K562 (cell line): ENCODE measurements at regions not wholly inside any gene's neighbourhood (a gene's known extent, or its start where the extent isn't known, plus 50 kb on each side); places are given as distances from the start of the nearest gene placed in this dataset.

ENCODE experiments used
- ATAC-seq: fragments of 200-7000 bp; cut with Tn5 transposase; 3 replicates; pipeline ENCODE4 v1.9.1; 2020; ENCODE audit warnings: moderate library complexity
- BruUV-seq: library from RNA; stranded (reverse); fragments of 400-500 nt; replicated peaks from 2 replicates; lab custom pipeline; 2021; lab: Mats Ljungman, UMichigan
- CTCF ChIA-PET: fragments of 300-600 bp; formaldehyde crosslinking; extraction: SDS; loops from one replicate; lab custom pipeline; 2021; ENCODE audit warnings: low intra/inter-chr PET ratio; lab: Yijun Ruan, JAX
- POLR2A ChIA-PET: fragments of 300-600, 350-650 bp; sonication (Branson Sonifier 250); formaldehyde crosslinking; extraction: SDS; loops from one replicate; lab custom pipeline; 2021; ENCODE audit warnings: antibody characterized with exemption, inconsistent platforms; lab: Yijun Ruan, JAX
- DNase-seq, 4 experiments: peaks; one replicate each; pipeline versions ENCODE4 v3.0.0 to v3.0.0-alpha.2; 2011 to 2018; ENCODE audit warnings: low spot score in 3 of 4, mixed read lengths in 3 of 4; ENCODE audit errors: extremely low read depth in 1 of 4
- FAIRE-seq: peaks from 2 replicates; lab custom pipeline; 2011; peaks lifted over from hg19 to GRCh38; lab: Jason Lieb, UNC
- H2AFZ ChIP-seq: 2 replicates; pipeline ENCODE4 v1.6.0; 2011; ENCODE audit warnings: low read depth, low read length, control low read depth, inconsistent platforms
- H3K27ac ChIP-seq: fragments of 200-600 bp; 3 replicates; pipeline ENCODE4 v1.8.0; 2011; ENCODE audit warnings: low read depth, mild to moderate bottlenecking, control low read depth, inconsistent platforms, low read length, moderate library complexity, mixed read lengths; ENCODE audit errors: extremely low read depth
- H3K27me3 ChIP-seq, 2 experiments: fragments of 300-600 bp in 1 of 2; 2 replicates in 1 of 2; 3 replicates in 1 of 2; pipeline versions ENCODE4 v1.6.0 to v1.8.0; 2011; ENCODE audit warnings: inconsistent platforms in 2 of 2, low read length in 2 of 2, mild to moderate bottlenecking in 1 of 2, mixed read lengths in 1 of 2, moderate library complexity in 1 of 2; ENCODE audit not compliant: control insufficient read depth in 2 of 2, insufficient read depth in 2 of 2
- H3K36me3 ChIP-seq: fragments of 300-600 bp; 3 replicates; pipeline ENCODE4 v1.8.0; 2011; ENCODE audit warnings: mild to moderate bottlenecking, low read length, inconsistent platforms; ENCODE audit not compliant: control insufficient read depth, insufficient read depth
- H3K4me1 ChIP-seq, 2 experiments: fragments of 200-600 bp in 1 of 2; replicated peaks in 1 of 2; 2 replicates in 1 of 2; 3 replicates in 1 of 2; pipeline versions ENCODE4 v1.5.1 to v1.8.0; 2011; ENCODE audit warnings: inconsistent platforms in 2 of 2, low read length in 2 of 2, mild to moderate bottlenecking in 1 of 2, mixed read lengths in 1 of 2, moderate library complexity in 1 of 2; ENCODE audit not compliant: control insufficient read depth in 2 of 2, insufficient read depth in 2 of 2
- H3K4me2 ChIP-seq: 2 replicates; pipeline ENCODE4 v1.6.1; 2011; ENCODE audit warnings: low read length, control low read depth, inconsistent platforms, mixed read lengths; ENCODE audit not compliant: insufficient read depth
- H3K4me3 ChIP-seq: fragments of 200-600 bp; sonication (generic), shearing (Covaris generic); 2 replicates; pipeline ENCODE4 v1.5.1; 2016; ENCODE audit warnings: control low read depth, inconsistent platforms
- H3K79me2 ChIP-seq: fragments of 200-600 bp; 3 replicates; pipeline ENCODE4 v1.8.0; 2011; ENCODE audit warnings: low read length, inconsistent platforms; ENCODE audit not compliant: control insufficient read depth, insufficient read depth
- H3K9ac ChIP-seq, 2 experiments: 2 replicates each; pipeline versions ENCODE4 v1.6.0 to v1.6.1; 2011; ENCODE audit warnings: low read depth in 2 of 2, low read length in 2 of 2, control low read depth in 1 of 2, inconsistent platforms in 1 of 2, mild to moderate bottlenecking in 1 of 2, mixed read lengths in 1 of 2; ENCODE audit not compliant: insufficient read depth in 1 of 2
- H3K9me1 ChIP-seq: one replicate; pipeline ENCODE4 v1.6.0; 2011; ENCODE audit warnings: inconsistent platforms, mild to moderate bottlenecking, low read length, moderate library complexity; ENCODE audit not compliant: control insufficient read depth, insufficient read depth
- H3K9me3 ChIP-seq: replicated peaks from 2 replicates; pipeline ENCODE4 v1.5.1; 2011; ENCODE audit warnings: low read depth, low read length, inconsistent platforms; ENCODE audit not compliant: control insufficient read depth, insufficient read depth
- H4K20me1 ChIP-seq: replicated peaks from 2 replicates; pipeline ENCODE4 v1.6.1; 2011; ENCODE audit warnings: low read length, inconsistent platforms, mixed read lengths; ENCODE audit not compliant: control insufficient read depth, insufficient read depth
- GTF2F1 ChIP-seq: IDR thresholded peaks from 2 replicates; pipeline ENCODE4 v1.6.1; 2011; ENCODE audit warnings: low read depth, low read length, improper control_type of control experiment
- L3MBTL2 ChIP-seq: fragments of 450-650 bp; IDR thresholded peaks from 2 replicates; pipeline ENCODE4 v1.6.1; 2016; ENCODE audit warnings: mild to moderate bottlenecking, moderate library complexity
- NFIX ChIP-seq: fragments of 250-450 bp; sonication (Bioruptor Pico); IDR thresholded peaks from 2 replicates; pipeline ENCODE4 v1.4.0; 2020; ENCODE audit warnings: low read depth, mild to moderate bottlenecking, moderate library complexity
- SAFB2 ChIP-seq: fragments of 200-400 bp; formaldehyde crosslinking; IDR thresholded peaks from 2 replicates; pipeline ENCODE4 v1.6.1; 2018; ENCODE audit warnings: borderline replicate concordance, low read length, low read depth, moderate library complexity; ENCODE audit not compliant: severe bottlenecking
- TAF7 ChIP-seq: fragments of 450-650 bp; IDR thresholded peaks from 2 replicates; pipeline ENCODE4 v1.6.1; 2016; ENCODE audit warnings: missing genetic modification characterization, missing compliant biosample characterization
- WHSC1 ChIP-seq: IDR thresholded peaks from one replicate; pipeline ENCODE4 v1.6.1; 2012; ENCODE audit warnings: low read length, control low read depth, inconsistent platforms
- ZFP30 ChIP-seq: fragments of 250-450 bp; sonication (Bioruptor Pico); IDR thresholded peaks from 2 replicates; pipeline ENCODE4 v1.8.0; 2022; ENCODE audit warnings: moderate library complexity, mild to moderate bottlenecking, inconsistent platforms, borderline replicate concordance
- ZNF274 ChIP-seq: IDR thresholded peaks from 2 replicates; pipeline ENCODE4 v1.6.1; 2011; ENCODE audit warnings: low read depth, mild to moderate bottlenecking, low read length, moderate library complexity, borderline replicate concordance
- WGBS: fragments of 100-300 bp; shearing (Covaris generic); methylation state at CpG from one replicate; pipeline ENCODE4 v1.1.6; 2016; ENCODE audit warnings: low coverage, mixed read lengths; ENCODE audit not compliant: insufficient coverage; ENCODE audit errors: missing lambda C conversion rate; 5-methylcytosine and 5-hydroxymethylcytosine counted together
- in situ Hi-C: fragments of 300-500 bp; cut with MboI; formaldehyde crosslinking; loops from 4 replicates; pipeline ENCODE4 v1.15.0; 2018; ENCODE audit warnings: inconsistent platforms, mixed read lengths
- intact Hi-C: fragments of 100-400 bp; cut with micrococcal nuclease; formaldehyde crosslinking; loops from 2 replicates; pipeline ENCODE4 v1.14.2; 2022
- TF ChIP-seq, protein P1 (sequence below): IDR thresholded peaks from 2 replicates; pipeline ENCODE4 v1.6.1; 2011; ENCODE audit warnings: borderline replicate concordance, low read depth, mild to moderate bottlenecking, moderate library complexity, low read length; ENCODE audit not compliant: insufficient read depth, poor library complexity, severe bottlenecking
- TF ChIP-seq, protein P2 (sequence below): fragments of 450-650 bp; IDR thresholded peaks from 2 replicates; pipeline ENCODE4 v1.6.1; 2014; ENCODE audit warnings: low read depth, mild to moderate bottlenecking, moderate library complexity, borderline replicate concordance
- TF ChIP-seq, protein P3 (sequence below): sonication (generic); formaldehyde crosslinking; IDR thresholded peaks from 2 replicates; pipeline ENCODE4 v1.8.0; 2022; ENCODE audit warnings: missing genetic modification reagents, mild to moderate bottlenecking, borderline replicate concordance
- TF ChIP-seq, protein P4 (sequence below): fragments of 450-650 bp; IDR thresholded peaks from 2 replicates; pipeline ENCODE4 v1.6.1; 2016
- TF ChIP-seq, protein P5 (sequence below): fragments of 250-450 bp; sonication (Bioruptor Pico); IDR thresholded peaks from 2 replicates; pipeline ENCODE4 v1.8.0; 2021; ENCODE audit warnings: moderate library complexity, mild to moderate bottlenecking, inconsistent platforms

DNA sequence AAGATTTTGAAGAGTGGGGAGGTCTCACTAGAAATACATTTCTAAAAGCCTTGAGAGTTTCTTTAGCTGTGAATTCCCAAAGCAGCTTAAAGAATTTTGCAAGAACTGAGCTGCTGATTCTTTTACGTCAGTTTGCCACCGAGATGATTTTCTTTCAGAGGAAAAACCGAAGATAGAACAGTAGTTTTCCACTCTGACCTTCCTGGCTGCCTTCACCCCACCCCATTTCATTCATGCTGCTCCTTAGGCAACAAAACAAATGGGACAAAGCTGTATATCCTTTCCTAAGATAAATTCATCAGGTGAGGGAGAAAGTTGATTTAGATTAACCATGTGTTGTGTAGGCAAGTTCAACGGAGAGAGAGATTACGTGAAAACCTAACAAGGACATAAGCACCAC lies 947.0 kb downstream of the GALC start:
- Histone ChIP-seq H3K27ac (no peak overlapping the region), H3K4me1 (no peaks in the 10 kb centered on the region), H3K36me3 (no peaks in the 10 kb centered on the region), H3K9me3 (no peaks in the 10 kb centered on the region), H3K4me2 (no peak overlapping the region), H3K4me3 (no peak overlapping the region), H2AFZ (no peak overlapping the region), H3K9ac (no peak overlapping the region), H3K9me1 (no peaks in the 10 kb centered on the region), H3K79me2 (no peaks in the 10 kb centered on the region), H3K27me3 (no peaks in the 10 kb centered on the region), H4K20me1 (no peaks in the 10 kb centered on the region)
- intact Hi-C loops: no loop called here
- no peak for ATAC-seq
- in situ Hi-C loops: no loop called here
- ChIA-PET CTCF (no interaction called here), POLR2A (no interaction called here)
- FAIRE-seq: no peak
- no TSS peak for BruUV-seq
- WGBS: 0% methylated on average over 4 of the region's 5 CpGs
- DNase-seq: no peak
- TF ChIP-seq, protein P1, sequence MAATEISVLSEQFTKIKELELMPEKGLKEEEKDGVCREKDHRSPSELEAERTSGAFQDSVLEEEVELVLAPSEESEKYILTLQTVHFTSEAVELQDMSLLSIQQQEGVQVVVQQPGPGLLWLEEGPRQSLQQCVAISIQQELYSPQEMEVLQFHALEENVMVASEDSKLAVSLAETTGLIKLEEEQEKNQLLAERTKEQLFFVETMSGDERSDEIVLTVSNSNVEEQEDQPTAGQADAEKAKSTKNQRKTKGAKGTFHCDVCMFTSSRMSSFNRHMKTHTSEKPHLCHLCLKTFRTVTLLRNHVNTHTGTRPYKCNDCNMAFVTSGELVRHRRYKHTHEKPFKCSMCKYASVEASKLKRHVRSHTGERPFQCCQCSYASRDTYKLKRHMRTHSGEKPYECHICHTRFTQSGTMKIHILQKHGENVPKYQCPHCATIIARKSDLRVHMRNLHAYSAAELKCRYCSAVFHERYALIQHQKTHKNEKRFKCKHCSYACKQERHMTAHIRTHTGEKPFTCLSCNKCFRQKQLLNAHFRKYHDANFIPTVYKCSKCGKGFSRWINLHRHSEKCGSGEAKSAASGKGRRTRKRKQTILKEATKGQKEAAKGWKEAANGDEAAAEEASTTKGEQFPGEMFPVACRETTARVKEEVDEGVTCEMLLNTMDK: no peak
- no peak for TF ChIP-seq ZFP30 (CRISPR knock-in tag)
- TF ChIP-seq, protein P2, sequence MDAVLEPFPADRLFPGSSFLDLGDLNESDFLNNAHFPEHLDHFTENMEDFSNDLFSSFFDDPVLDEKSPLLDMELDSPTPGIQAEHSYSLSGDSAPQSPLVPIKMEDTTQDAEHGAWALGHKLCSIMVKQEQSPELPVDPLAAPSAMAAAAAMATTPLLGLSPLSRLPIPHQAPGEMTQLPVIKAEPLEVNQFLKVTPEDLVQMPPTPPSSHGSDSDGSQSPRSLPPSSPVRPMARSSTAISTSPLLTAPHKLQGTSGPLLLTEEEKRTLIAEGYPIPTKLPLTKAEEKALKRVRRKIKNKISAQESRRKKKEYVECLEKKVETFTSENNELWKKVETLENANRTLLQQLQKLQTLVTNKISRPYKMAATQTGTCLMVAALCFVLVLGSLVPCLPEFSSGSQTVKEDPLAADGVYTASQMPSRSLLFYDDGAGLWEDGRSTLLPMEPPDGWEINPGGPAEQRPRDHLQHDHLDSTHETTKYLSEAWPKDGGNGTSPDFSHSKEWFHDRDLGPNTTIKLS: no peak
- TF ChIP-seq, protein P3, sequence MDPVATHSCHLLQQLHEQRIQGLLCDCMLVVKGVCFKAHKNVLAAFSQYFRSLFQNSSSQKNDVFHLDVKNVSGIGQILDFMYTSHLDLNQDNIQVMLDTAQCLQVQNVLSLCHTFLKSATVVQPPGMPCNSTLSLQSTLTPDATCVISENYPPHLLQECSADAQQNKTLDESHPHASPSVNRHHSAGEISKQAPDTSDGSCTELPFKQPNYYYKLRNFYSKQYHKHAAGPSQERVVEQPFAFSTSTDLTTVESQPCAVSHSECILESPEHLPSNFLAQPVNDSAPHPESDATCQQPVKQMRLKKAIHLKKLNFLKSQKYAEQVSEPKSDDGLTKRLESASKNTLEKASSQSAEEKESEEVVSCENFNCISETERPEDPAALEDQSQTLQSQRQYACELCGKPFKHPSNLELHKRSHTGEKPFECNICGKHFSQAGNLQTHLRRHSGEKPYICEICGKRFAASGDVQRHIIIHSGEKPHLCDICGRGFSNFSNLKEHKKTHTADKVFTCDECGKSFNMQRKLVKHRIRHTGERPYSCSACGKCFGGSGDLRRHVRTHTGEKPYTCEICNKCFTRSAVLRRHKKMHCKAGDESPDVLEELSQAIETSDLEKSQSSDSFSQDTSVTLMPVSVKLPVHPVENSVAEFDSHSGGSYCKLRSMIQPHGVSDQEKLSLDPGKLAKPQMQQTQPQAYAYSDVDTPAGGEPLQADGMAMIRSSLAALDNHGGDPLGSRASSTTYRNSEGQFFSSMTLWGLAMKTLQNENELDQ: no peak
- TF ChIP-seq SAFB2: no peak
- no peak for TF ChIP-seq L3MBTL2
- no peak for TF ChIP-seq ZNF274
- TF ChIP-seq, protein P4, sequence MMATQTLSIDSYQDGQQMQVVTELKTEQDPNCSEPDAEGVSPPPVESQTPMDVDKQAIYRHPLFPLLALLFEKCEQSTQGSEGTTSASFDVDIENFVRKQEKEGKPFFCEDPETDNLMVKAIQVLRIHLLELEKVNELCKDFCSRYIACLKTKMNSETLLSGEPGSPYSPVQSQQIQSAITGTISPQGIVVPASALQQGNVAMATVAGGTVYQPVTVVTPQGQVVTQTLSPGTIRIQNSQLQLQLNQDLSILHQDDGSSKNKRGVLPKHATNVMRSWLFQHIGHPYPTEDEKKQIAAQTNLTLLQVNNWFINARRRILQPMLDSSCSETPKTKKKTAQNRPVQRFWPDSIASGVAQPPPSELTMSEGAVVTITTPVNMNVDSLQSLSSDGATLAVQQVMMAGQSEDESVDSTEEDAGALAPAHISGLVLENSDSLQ: no peak
- TF ChIP-seq NFIX: no peak
- TF ChIP-seq, protein P5, sequence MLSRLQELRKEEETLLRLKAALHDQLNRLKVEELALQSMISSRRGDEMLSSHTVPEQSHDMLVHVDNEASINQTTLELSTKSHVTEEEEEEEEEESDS (CRISPR knock-in tag): no peak
- TF ChIP-seq WHSC1: no peak
- TF ChIP-seq GTF2F1: no peak
- TF ChIP-seq TAF7: no peak
